ENCODE measurements at regions not wholly inside any gene's neighbourhood (a gene's known extent, or its start where the extent isn't known, plus 50 kb on each side); places are given as distances from the start of the nearest gene placed in this dataset.

DNA sequence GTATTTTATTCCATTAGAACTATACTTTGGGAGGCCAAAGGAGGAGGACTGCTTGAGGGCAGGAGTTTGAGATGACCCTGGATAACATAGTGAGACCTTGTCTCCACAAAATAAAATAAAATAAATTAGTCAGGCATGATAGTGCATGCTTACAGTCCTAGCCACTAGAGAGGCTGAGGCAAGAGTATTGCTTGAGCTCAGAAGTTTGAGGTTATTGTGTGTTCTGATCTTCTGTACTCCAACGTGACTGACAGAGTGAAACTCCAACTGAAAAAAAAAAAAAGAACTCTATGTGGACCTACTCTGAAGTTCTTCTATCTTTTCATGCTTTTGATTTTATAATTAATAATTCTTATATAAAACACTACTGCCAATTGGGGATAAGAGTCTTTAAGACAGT, 1560.0 kb upstream of the GBE1 start:
- TF ChIP-seq, protein P1, sequence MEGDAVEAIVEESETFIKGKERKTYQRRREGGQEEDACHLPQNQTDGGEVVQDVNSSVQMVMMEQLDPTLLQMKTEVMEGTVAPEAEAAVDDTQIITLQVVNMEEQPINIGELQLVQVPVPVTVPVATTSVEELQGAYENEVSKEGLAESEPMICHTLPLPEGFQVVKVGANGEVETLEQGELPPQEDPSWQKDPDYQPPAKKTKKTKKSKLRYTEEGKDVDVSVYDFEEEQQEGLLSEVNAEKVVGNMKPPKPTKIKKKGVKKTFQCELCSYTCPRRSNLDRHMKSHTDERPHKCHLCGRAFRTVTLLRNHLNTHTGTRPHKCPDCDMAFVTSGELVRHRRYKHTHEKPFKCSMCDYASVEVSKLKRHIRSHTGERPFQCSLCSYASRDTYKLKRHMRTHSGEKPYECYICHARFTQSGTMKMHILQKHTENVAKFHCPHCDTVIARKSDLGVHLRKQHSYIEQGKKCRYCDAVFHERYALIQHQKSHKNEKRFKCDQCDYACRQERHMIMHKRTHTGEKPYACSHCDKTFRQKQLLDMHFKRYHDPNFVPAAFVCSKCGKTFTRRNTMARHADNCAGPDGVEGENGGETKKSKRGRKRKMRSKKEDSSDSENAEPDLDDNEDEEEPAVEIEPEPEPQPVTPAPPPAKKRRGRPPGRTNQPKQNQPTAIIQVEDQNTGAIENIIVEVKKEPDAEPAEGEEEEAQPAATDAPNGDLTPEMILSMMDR (IDR thresholded peaks at IDR 0.05; ENCODE audit: low read length): no peak
- TF ChIP-seq EZH2phosphoT487 (IDR thresholded peaks at IDR 0.05; ENCODE audit: low read length): no peak
